Stomach (tissue), 4 donors: ENCODE measurements at regions not wholly inside any gene's neighbourhood (a gene's known extent, or its start where the extent isn't known, plus 50 kb on each side); places are given as distances from the start of the nearest gene placed in this dataset.
"Not testable (repeated sequence)": the region's sequence is repeated elsewhere in the genome, so short reads cannot be mapped to it uniquely, and the experiment has no call there.

Source experiments
- POLR2A ChIP-seq, 4 donors: fragments of 450-650 bp; IDR thresholded peaks; one replicate each; pipeline ENCODE4 v1.6.1; 2016; ENCODE audit warnings: antibody characterized with exemption in 4 of 4, control low read depth in 2 of 4, mild to moderate bottlenecking in 1 of 4, moderate library complexity in 1 of 4
- POLR2AphosphoS5 ChIP-seq, 3 donors: sonication (generic); formaldehyde crosslinking; IDR thresholded peaks; one replicate each; pipeline ENCODE4 v1.6.1; 2016; ENCODE audit warnings: antibody characterized with exemption in 3 of 3
- TF ChIP-seq, protein P1 (sequence below), 7 experiments: fragments of 450-650 bp in 4 of 7; fragments of 200-600 bp in 3 of 7; sonication (generic) in 3 of 7; IDR thresholded peaks; one replicate each; pipeline ENCODE4 v1.5.1; 2016 to 2019; ENCODE audit warnings: antibody characterized with exemption in 7 of 7, control low read depth in 2 of 7, mild to moderate bottlenecking in 1 of 7

DNA sequence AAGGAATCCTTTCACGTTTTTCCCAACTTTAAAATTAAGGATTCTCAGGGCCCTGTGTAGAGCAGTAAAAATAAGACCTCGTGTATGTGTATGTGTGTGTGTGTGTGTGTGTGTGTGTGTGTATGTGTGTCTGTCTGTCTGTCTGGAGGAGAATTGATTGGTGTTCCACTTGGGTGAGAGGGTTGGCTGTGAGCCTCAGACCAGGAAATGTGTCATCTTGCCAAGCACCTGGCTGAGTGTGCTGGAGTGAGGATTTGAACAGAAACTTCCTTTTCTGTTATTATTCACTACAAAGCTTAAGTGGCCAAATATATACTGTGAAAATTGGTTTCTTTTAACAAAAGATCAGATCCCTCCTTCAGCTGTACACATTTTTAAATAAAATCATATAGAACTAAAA, 103.6 kb upstream of the NUDT6 start:
- TF ChIP-seq POLR2AphosphoS5, POLR2A (IDR thresholded peaks at IDR 0.05): not testable (repeated sequence)
- TF ChIP-seq, protein P1, sequence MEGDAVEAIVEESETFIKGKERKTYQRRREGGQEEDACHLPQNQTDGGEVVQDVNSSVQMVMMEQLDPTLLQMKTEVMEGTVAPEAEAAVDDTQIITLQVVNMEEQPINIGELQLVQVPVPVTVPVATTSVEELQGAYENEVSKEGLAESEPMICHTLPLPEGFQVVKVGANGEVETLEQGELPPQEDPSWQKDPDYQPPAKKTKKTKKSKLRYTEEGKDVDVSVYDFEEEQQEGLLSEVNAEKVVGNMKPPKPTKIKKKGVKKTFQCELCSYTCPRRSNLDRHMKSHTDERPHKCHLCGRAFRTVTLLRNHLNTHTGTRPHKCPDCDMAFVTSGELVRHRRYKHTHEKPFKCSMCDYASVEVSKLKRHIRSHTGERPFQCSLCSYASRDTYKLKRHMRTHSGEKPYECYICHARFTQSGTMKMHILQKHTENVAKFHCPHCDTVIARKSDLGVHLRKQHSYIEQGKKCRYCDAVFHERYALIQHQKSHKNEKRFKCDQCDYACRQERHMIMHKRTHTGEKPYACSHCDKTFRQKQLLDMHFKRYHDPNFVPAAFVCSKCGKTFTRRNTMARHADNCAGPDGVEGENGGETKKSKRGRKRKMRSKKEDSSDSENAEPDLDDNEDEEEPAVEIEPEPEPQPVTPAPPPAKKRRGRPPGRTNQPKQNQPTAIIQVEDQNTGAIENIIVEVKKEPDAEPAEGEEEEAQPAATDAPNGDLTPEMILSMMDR (IDR thresholded peaks at IDR 0.05): not testable (repeated sequence)
